GM10266 (cell line): ENCODE measurements at regions not wholly inside any gene's neighbourhood (a gene's known extent, or its start where the extent isn't known, plus 50 kb on each side); places are given as distances from the start of the nearest gene placed in this dataset.

ENCODE experiments used
- DNase-seq: peaks from one replicate; pipeline ENCODE4 v3.0.0; 2012; ENCODE audit errors: extremely low spot score
- TF ChIP-seq, protein P1 (sequence below): IDR thresholded peaks from 2 replicates; pipeline ENCODE4 v1.5.1; 2012; ENCODE audit warnings: mild to moderate bottlenecking, low read depth; ENCODE audit not compliant: control insufficient read depth, insufficient read depth; ENCODE audit errors: missing control alignments

DNA sequence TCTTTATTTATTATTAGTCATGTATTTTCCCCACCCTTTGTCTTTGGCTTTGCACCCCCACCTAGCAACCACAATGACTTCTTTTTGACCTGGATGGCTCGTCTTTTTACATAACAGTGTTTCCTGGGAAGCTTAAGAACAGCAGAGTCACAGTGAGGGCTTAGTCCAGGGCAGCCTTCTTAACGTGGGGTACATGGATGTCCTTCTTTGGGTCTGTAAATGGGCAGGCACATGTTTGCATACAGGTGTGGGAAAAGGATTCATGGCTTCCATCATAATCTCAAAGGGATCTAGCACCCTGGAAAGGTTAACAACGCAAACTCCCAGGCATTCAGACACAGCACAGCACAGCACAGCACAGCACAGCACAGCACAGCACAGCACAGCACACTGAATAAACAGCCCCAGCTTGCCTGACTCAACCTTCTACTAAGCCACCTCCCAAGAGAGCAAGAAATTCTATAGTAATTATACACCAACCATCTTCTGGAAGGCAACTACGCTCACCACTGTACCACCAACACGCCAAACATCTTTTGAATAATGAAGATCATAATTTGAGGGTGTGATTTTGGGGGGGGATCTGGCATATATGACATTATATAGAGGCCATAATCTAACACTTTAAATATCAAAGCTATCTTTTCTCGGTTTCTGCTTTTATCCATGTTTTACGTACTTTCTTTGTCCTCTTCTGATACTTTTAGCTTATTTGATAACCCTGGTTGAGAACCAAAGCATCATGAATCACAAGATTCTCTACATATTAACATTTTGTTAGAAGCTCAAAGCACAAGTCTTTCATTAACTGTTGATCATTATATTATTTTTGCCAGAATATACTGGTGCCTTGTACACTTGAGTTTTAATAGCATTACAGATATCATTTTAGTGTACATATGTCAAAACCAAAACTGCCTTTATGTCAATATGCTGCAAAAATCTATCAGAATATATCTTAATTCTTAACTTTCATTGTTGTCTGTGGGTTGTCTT is 177.2 kb upstream of the KLF14 start:
- DNase-seq: no peak
- TF ChIP-seq, protein P1, sequence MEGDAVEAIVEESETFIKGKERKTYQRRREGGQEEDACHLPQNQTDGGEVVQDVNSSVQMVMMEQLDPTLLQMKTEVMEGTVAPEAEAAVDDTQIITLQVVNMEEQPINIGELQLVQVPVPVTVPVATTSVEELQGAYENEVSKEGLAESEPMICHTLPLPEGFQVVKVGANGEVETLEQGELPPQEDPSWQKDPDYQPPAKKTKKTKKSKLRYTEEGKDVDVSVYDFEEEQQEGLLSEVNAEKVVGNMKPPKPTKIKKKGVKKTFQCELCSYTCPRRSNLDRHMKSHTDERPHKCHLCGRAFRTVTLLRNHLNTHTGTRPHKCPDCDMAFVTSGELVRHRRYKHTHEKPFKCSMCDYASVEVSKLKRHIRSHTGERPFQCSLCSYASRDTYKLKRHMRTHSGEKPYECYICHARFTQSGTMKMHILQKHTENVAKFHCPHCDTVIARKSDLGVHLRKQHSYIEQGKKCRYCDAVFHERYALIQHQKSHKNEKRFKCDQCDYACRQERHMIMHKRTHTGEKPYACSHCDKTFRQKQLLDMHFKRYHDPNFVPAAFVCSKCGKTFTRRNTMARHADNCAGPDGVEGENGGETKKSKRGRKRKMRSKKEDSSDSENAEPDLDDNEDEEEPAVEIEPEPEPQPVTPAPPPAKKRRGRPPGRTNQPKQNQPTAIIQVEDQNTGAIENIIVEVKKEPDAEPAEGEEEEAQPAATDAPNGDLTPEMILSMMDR: no peak

DNA sequence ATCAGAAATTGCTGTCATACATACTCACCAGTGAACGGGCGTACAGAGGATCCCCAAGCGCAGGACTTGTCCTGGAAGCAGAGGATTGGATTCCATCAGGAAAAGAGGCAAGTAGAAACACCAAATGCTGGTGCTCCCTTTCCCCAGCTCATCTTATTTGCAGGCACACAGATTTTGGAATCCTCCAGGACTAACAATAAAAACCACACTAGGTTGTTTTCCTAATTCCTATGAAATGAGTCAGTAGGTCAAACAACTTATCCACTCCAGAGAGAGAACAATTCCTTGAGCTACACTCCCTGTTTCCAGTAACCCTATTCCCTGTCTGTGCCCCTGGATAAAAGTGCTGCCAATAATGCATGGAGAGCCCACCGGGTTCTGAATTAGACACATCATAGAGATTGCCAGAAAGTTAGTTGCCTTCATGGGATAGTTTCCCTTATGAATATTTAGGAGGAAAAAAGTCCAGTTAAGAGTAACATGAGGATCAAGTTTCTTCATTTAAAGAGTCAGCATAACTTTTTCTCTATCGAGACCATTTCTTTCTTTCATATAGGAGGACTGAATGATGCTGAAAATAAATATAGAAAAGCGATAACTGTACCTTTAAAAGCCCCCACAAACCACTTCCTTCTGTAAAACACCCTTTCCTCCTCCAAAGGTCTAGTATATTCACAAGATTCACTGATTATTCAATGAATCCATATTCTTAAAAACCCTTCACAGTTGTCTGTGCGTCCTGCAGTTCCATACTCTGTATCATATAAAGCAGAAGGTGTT is 178.3 kb upstream of the KLF14 start:
- TF ChIP-seq, protein P1: no peak
- no peak for DNase-seq

DNA sequence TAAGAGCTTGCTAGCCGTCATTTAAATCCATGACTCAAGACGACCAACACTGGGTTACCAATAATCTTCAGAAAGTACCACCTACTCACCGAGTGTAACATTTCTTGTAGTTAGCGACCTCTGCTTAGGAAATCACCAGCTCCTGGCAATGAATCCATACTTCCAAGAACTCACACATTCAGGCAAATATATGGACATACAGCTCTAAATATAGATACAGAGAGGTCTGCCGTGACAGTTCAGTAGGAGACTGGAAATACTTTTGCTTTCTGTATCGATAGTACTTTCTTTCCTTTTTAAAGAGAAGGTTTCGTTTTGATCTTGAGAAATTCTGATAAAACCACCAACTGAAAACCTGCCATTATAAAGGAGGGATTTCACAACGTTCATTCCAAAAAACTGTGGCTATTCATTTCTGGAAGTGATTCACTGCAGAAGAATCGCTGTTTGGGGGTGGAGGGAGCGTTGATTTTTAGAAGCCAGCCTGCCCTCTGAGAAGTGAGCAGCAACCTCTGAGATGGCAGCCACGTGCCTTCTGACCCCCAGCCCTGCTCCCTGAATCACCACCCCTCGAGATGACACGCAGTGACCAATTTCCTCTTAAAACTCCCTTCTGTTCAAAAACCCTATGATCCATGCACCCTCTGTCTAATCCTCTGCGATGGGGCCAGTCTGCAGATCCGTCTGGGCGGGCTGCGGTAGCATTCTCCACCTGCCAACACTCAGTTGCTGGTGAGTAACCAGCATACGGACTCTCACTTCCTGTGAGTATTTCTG is 179.0 kb upstream of the KLF14 start:
- DNase-seq: peak; percentile 61
- TF ChIP-seq, protein P1: no peak

DNA sequence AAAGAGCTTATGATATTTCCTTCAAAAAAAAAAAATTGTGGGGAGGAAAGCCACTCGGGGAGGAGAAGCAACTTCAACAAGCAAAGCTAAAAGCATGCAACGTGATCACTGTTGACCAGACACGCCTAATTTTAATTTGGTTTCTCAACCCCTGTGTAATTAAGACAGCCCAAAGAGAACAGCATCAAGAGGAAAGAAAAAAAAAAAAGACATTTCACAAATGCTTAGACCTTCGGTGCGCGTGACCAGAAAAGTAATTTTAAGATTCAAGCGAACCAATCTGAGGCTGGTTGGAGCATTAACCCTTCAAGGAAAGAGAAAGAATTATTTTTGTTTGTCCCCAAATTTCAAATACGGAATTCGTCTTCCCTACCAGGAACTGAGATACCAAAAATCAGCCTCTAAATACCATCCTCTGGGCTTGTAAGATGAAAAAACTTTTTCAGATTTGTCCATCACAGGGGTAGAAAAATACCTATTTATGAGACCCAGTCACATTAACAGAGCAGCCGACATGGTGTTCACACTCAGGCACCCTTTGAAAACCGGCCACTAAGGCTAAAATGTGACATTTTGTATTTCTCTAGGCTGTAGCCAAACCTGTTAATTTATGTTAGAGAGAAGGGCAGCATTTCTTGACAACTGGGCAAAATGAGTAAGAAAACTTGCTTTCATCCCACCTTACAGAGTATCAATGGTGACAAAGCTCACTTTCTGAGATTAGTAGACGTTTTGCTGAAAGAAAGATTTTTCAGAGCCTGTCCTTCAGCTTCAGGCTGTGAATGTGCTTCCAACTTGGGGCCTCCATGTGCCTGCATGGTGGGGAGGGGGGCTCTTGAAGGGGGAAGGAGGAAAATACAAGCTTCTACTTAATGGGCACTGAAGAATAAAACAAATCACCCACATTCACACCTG is 179.9 kb upstream of the KLF14 start:
- TF ChIP-seq, protein P1: no peak
- no peak for DNase-seq

DNA sequence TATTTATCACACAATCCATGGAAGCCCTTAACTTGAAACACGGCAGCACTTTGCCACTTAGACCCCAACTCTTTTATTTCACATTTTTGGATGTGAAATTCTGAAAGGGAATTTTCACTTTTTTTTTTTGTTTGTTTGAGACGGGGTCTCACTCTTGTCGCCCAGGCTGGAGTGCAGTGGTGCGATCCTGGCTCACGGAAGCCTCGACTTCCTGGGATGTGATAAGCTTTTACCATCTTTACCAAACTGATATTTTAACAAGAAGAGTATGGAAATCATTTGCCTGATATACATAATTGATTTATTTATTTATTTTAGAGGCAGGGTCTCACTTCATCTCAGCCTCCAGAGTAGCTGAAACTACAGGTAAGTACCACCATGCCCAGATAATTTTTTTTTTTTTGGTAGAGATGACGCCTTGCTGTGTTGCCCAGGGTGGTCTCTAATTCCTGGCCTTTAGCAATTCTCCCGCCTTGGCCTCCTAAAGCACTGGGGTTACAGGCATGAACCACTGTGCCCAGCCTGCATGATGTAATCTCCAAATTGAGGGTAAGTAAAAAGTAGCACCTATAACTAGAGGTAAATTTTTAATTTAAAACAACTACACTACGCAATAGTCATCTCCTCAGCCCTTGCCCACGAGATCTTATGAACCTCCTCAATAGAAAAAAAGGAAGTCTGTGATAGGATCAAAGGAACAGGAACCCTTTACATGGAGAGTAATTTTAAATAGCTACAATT is 180.7 kb upstream of the KLF14 start:
- DNase-seq: no peak

More for the DNA sequence above, 180.7 kb upstream of the KLF14 start:
- TF ChIP-seq, protein P1: no peak
